HG03025 (cell line): ENCODE measurements at regions not wholly inside any gene's neighbourhood (a gene's known extent, or its start where the extent isn't known, plus 50 kb on each side); places are given as distances from the start of the nearest gene placed in this dataset.

Source experiments
- ATAC-seq: cut with Tn5 transposase; IDR thresholded peaks from one replicate; pipeline ENCODE4 v1.9.1; 2021; ENCODE audit warnings: mild to moderate bottlenecking, moderate library complexity; ENCODE audit not compliant: unreplicated experiment, low FRiP score

- no peak for ATAC-seq
These were observed 1223.7 kb downstream of the PCDH17 start for GRCh38 chr13:58855283-58855682.

DNA sequence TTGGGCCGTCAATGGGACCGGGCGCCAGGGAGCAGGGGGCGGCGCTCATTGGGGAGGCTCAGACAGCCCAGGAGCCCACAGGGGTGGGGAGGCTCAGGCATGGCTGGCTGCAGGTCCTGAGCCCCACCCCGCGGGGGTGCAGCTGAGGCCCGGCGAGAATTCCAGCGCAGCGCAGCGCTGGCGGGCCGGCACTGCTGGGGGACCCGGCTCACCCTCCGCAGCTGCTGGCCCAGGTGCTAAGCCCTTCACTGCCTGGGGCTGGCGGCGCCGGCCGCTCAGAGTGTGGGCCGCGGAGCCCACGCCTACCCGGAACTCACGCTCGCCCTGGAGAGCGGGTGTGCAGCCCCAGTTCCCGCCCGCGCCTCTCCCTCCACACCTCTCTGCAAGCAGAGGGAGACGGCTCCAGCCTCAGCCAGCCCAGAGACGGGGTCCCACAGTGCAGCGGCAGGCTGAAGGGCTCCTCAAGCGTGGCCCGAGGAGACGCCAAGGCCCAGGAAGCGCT, 1227.4 kb downstream of the PCDH17 start:
- ATAC-seq: no peak

DNA sequence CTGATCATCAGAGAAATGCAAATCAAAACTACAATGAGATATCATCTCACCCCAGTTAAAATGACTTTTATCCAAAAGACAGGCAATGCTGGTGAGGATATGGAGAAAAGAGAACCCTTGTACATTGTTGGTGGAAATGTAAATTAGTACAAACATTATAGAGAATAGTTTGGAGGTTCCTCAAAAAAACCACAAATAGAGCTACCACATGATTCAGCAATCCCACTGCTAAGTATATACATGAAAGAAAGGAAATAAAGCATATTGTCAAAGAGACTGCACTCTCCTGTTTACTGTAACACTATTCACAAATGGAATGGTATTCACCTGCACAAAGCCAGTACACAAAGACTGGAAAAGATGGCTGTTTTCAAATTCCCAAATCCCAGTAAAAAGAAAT, 1233.7 kb downstream of the PCDH17 start:
- no peak for ATAC-seq

DNA sequence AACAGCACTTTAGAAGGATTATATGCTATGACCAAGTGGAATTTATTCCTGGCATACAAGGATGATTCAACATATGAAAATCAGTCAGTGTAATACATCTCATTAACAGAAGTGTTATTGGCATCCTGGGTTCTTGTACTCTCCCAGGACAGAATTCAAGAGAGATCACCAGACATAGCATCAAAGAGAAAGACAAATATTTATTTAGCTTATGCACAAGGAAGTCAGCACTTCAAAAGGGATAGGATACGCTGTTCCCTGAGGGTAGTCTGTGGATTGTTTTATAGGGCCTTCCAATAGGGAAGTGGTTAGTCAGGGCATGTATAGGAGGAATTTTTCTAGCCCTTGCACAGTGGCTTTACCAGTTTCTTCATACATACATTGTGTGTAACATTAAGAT, 1238.0 kb downstream of the PCDH17 start:
- ATAC-seq: no peak

- ATAC-seq: no peak
These were observed 1244.9 kb downstream of the PCDH17 start for GRCh38 chr13:58876473-58876872.

- no peak for ATAC-seq
These were observed 1247.6 kb downstream of the PCDH17 start for GRCh38 chr13:58879114-58879513.

- ATAC-seq: no peak
These were observed 1251.0 kb downstream of the PCDH17 start for GRCh38 chr13:58882516-58882915.

DNA sequence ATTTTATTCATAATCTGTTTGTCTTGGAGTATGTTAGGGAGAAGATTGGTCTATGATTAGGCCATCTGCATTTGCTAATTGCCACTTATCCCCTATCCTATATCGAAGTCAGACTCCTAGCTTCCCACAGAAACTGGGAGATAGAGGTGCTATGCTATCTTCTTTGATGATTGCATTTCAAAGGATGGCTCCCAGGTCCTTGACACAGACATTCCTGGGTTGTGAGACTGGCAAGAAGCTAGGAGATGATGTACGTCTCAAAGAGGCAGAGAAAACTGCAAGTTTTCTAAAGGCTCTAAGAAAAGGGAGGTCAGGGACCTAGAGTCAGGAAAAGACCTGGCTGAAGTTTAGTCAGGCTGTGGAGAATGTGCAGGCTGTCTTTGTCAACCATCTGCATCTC, 1251.9 kb downstream of the PCDH17 start:
- ATAC-seq: no peak

DNA sequence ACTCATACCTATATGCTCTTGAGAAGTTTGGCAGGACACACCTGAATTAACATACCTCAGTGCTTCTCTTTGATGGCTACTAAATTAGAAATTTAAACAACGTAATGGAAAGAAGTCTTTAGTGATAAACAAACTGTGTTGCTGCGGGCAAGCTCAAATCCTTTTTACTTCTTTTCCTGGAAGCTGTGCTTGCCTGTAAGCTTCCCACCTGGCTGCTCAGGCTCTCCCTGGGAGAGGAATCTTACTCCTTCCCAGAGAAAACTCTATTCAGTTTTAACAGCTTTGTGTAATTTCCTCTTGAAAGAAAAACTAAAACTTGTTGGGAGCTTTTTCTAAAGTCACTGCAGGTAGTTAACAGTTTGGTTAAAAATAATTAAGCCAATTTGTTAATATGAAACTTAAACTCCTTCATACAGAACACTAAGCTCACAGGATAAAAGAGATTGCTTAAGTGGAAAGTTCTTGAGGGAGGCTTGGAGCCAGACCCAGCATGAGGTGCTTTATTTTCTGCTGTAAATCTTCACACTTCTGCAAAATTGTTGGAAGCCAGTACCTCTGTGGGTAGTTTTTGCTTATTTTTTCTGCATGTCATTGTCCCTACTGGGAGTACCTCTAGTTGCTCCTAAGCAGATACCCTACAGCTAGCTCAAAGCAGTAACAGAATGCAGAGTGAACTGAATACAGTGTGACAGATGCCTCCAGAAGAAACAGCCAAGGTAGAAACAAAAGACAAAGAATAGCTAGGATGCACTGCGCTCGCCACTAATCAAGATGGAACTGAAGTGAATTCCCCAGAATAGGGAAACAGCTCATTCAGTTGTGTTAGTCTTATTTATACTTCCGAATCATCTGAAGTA, 1253.0 kb downstream of the PCDH17 start:
- no peak for ATAC-seq

GRCh38 chr13:58889474-58889873, 1257.9 kb downstream of the PCDH17 start:
- ATAC-seq: no peak

- ATAC-seq: no peak
These were observed 1261.9 kb downstream of the PCDH17 start for GRCh38 chr13:58893396-58893795.

GRCh38 chr13:58906329-58907007, 1257.3 kb downstream of the DIAPH3 start:
- ATAC-seq: no peak

GRCh38 chr13:58907347-58907746, 1256.4 kb downstream of the DIAPH3 start:
- ATAC-seq: no peak

DNA sequence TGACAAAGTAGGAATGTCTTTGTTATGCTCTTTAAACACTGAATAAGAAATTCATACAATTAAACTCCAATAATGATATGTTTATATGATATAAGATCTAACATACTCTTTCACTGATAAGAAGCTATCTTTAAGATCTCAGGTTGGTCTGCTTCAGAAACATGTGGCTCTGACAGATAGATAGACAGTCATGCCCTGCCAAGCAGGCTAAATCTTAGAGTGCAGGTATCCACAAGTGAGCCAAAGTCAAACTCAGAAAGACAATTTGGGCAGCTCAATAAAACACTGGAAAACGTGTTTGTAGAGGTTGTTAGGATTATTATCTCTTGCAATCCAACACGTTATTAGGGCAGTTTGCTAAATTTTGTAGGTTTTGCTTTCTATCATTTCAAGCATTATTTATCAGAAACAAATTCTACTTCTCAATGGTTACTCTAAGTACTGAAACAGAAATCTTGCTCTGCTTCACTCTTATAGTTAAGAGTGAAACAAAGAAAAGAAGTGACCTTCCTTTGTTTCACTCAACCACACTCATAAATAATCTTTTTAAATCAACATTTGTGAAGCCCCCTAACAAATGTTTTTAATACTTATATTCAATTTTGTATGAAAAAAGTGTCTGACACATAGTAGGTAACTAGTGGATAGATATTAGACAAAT, 1255.6 kb downstream of the DIAPH3 start:
- peak; percentile 49 for ATAC-seq

DNA sequence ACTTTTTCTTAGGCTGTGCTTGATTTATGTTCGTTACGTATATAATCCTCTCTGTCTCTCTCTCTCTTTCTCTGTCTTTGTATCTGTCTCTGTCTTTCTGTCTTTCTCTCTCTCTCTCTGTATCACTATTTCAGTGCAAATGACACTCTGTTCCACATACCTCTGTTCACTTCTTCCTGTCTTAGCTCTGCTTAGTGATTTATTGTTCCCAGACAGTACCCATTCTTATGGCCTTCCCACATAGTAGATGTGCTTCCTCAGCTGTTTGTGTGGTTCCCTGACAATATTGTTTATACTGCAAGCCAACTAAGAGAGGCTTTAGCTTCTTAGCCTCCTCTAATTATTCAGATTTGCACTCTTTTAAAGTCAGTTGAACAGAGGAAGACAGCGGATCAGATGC, 1244.2 kb downstream of the DIAPH3 start:
- ATAC-seq: no peak

DNA sequence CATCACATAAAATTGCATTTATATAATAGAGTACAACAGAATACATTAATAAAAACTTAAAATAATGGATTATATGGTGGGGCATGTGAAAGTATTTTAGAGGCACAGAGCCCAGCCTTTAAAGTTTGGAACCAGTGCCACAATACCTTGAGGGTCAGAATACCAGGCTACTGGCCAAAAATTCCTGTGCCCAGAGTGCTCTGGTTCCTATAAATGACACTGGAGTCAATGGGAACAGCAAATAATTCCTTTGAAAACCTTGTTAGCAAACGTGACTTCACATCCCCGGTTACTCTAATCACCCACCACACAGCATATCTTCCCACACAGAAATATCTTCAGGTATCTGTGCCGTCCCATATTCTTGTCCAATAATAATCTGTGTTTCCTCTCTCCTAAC, 1242.6 kb downstream of the DIAPH3 start:
- no peak for ATAC-seq

- no peak for ATAC-seq
These were observed 1236.9 kb downstream of the DIAPH3 start for GRCh38 chr13:58926858-58927257.

DNA sequence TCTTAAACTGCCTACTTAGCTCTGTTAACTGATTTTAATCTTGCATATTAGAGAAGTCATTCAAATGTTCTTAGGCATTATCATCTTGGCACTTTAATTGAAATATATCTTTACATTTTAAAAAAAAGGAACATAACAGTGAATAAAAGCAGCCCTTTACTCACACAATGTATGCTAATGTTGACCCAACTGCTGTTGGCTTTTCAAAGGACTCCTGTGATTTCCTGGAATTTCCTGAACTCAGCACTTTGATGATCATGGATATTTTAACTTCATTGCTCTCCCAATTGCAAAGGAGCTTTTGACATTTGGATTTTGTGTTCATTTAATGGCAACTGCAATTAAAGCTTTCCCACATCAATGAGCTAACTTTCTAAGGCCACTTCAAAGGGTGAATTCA, 1230.3 kb downstream of the DIAPH3 start:
- ATAC-seq: no peak

DNA sequence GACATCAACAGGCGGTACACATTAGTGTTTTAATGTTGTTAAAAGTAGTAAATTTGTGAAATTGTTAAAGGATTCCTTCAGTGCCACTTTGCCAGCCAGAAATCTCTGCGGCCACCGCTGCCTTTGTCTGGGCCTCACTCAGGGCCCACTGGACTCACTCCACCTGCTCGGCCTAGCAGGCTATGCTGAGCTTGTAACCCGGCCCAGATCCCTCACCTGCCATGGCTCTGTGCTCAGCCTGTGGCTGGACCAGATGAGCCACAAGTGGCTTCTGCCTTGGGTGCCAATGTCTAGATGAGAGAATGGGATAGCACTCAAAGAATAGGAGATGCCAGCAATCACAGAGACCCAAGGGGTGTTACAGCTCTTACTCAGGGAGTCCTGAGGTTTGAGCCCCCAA, 1228.0 kb downstream of the DIAPH3 start:
- no peak for ATAC-seq

- no peak for ATAC-seq
These were observed 1217.5 kb downstream of the DIAPH3 start for GRCh38 chr13:58946274-58946673.

DNA sequence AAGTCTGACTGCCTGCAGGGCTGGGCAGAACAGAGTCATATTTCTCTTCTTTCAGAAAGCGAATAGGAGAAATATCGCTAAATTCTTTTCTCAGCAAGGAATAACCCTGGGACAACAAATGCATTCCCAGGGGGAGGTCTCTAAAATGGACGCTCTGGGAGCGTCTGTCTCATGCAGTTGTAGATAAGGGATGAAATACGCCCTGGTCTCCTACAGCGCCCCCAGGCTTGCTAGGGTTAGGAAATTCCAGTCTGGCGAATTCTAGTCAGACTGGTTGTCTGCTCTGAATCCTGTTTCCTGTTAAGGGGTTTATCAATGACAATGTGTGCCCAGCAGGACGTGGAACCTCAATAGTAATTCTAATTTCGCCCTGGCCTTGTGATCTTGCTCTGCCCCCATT, 1214.1 kb downstream of the DIAPH3 start:
- no peak for ATAC-seq
